LNCaP clone FGC (cell line): ENCODE measurements at regions not wholly inside any gene's neighbourhood (a gene's known extent, or its start where the extent isn't known, plus 50 kb on each side); places are given as distances from the start of the nearest gene placed in this dataset.

Source experiments
- DNase-seq: peaks from one replicate; pipeline ENCODE4 v3.0.0-alpha.2; 2011; ENCODE audit warnings: low read depth
- H3K4me3 ChIP-seq: 2 replicates; pipeline ENCODE4 v1.5.1; 2011; ENCODE audit warnings: mild to moderate bottlenecking, low read depth, low read length, control low read depth
- TF ChIP-seq, protein P1 (sequence below): IDR thresholded peaks from 2 replicates; pipeline ENCODE4 v1.5.1; 2012; ENCODE audit warnings: mild to moderate bottlenecking; ENCODE audit not compliant: control insufficient read depth, insufficient read depth; ENCODE audit errors: extremely low read depth

DNA sequence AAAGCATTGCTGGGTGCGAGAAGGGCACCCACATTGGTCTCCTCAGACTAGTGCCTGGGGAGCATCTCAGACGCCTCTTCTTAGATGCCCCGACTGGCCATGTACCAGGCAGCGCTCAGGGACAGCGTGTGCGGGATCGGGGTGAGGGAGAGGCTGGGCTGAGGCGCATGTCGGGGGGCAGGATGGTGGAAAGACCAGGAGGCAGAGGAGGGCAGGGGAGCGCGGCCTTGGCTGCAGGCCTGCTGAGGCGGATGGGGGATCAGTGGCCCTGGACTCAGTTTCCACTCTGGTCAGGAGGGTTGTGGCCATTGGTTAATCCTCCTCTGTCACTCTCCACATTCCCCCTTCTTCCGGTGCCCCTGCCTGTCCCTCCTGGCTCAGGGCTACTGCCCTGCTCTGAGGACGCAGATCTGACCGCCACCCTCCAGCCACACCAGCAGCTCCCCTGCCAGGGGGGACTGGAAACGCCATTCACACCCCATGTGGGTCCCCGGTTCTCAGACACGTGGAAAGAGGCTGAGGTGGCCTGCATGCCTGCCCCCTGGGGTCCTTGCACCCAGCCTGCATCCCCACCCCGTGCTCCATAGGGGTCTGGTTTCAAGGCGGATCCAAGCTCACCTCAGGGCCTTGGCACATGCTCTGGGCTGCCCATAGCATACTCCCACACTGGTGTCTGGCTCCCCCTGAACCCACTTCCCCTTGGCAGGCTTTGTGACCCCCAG is 105.9 kb downstream of the CPZ start:
- no peak for DNase-seq
- TF ChIP-seq, protein P1, sequence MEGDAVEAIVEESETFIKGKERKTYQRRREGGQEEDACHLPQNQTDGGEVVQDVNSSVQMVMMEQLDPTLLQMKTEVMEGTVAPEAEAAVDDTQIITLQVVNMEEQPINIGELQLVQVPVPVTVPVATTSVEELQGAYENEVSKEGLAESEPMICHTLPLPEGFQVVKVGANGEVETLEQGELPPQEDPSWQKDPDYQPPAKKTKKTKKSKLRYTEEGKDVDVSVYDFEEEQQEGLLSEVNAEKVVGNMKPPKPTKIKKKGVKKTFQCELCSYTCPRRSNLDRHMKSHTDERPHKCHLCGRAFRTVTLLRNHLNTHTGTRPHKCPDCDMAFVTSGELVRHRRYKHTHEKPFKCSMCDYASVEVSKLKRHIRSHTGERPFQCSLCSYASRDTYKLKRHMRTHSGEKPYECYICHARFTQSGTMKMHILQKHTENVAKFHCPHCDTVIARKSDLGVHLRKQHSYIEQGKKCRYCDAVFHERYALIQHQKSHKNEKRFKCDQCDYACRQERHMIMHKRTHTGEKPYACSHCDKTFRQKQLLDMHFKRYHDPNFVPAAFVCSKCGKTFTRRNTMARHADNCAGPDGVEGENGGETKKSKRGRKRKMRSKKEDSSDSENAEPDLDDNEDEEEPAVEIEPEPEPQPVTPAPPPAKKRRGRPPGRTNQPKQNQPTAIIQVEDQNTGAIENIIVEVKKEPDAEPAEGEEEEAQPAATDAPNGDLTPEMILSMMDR, result no peak
- H3K4me3 ChIP-seq, result no peak overlapping the region

DNA sequence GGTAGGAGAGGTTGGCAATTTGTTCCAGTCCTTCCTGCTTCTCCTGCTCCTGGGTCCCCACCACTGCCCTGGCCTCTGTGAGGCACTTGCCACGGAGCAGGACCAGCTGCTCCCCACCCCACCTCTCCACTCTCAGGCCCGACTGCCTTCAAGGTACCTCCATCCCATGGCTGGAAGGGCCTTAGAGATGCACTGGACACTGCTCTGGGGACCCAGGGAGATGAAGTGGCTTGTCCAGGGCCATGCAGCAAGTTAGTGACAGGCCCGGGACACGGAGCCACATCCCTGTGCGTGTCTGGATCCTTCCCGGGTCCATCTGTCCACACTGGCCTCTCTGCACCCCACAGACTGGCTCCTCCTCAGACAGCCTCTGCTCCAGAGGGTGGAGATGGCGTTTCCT is 105.3 kb downstream of the CPZ start:
- TF ChIP-seq, protein P1, result no peak
- DNase-seq, result no peak
- H3K4me3 ChIP-seq, result no peak overlapping the region

- TF ChIP-seq, protein P1, result no peak
- no peak overlapping the region for H3K4me3 ChIP-seq
- no peak for DNase-seq
Measured at GRCh38 chr4:8696369-8697127, 104.0 kb downstream of the CPZ start.

DNA sequence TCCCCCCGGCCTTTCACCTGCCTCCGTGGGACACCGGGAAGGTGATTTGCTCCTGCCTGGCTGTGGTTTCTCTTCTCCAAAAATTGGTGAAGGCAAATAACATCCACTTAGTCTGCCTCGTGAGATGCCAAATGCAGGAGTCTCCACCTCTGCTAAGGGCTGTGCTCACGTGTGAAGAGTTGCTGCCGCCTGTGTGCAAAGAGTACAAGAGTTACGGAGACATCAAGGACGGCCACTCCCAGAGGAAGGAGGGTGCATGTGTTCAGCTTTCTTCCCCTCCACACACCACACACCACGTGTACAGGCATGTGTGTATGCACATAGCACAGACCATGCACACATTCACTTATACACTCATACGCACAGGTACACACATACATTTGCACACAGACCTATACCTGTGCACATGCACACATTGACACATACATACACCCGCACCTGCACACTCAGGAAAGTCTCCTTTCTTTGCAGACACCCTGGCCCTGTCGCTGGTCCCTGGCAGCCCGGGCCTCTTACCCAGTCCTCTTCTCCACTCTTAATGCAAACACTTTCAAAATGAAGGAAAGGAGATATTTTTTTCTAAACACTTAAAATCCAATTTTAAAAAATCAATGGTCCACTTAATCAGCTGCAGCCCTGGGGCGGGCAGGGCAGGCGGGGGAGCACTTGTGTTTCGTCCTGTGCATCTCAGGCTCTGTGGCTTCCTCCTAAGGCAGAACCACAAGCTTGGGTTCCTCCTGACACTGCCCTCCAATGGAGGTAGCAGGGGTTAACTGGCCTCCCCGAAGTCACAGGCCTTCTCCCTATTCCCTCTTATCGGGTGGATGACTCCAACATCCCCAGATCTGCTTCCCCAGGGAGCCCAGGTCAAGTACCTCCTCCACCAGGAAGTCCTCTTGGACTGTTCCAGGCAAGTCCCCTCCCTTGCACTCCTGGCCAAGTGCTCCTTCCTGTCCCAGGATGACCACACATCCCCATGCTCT is 103.0 kb downstream of the CPZ start:
- no peak for DNase-seq
- TF ChIP-seq, protein P1, result no peak
- H3K4me3 ChIP-seq, result no peak overlapping the region

GRCh38 chr4:8694651-8695151 is 102.1 kb downstream of the CPZ start:
- TF ChIP-seq, protein P1, result no peak
- H3K4me3 ChIP-seq, result no peak overlapping the region
- no peak for DNase-seq

- no peak for DNase-seq
- no peak overlapping the region for H3K4me3 ChIP-seq
- TF ChIP-seq, protein P1, result no peak
Measured at GRCh38 chr4:8694226-8694625, 101.7 kb downstream of the CPZ start.
